ENCODE measurements at regions not wholly inside any gene's neighbourhood (a gene's known extent, or its start where the extent isn't known, plus 50 kb on each side); places are given as distances from the start of the nearest gene placed in this dataset.
A peak's percentile ranks its signal among the peaks of the same experiment; 100 is the strongest.
"Not testable (repeated sequence)": the region's sequence is repeated elsewhere in the genome, so short reads cannot be mapped to it uniquely, and the experiment has no call there.

DNA sequence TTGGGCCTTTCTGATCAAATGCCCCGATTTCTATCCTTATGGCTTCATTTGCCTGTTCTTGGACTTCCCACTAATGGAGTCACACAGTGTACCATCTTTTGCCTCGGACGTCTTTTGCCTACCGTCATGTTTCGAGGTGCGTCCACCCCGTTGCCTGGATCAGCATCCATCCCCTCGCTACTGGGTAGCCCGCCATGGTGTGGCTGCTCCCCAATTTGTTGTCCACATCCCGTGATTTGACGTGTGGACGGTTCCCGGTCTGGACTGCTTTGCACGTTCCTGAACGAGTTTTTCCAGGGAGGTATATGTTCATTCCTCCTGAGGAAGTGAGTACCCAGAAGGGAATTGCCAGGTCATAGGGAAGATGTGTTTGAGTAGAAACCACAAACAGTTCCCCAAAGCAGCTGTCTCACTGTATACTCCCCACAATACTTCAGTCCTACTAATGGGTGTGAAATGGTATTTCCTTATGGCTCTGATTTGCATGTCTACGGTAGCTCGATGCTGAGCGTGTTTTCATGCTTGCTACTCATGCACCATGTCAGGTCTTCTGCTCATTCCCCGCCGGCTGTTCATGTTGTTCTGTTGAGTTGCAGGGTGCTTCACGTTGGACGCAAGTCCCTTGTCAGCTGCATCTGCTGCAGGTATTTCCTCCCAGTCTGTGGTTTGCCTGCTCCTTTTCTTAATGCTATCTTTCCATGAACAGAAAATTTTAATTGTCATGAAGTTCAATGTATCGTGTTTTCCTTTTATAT is 86.8 kb upstream of the AFDN start:
- DNase-seq: peak in 1 of 42 donors; percentile 23
- intact Hi-C loops (cut with DNase I): no loop called here

DNA sequence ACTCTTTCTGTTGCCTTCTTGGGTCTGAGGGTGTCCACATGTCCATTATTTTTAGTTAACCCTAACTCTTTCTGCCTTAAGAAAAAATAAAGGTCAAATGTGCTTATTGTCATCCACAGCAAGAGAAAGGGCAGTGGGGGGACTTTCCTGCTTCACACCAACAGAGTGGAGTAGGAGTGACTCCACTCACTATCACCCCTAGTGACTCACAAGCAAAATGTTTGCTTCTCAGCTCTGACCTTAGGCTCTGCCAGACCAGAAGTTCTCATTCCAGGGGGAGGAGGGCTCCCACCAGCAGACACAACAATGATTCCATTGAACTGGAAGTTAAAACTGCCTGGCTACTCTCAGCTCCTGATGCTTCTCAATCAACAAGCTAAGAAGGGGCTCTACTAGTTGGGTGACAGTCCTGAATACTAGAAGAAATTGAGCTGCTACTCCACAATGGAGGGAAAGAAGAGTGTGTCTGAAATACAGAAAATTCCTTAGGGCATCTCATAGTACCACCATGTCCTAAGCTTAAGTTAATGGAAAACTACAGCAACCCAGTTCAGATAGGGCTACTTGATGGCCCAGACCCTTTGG is 83.9 kb upstream of the AFDN start:
- intact Hi-C loops (cut with DNase I): no loop called here
- DNase-seq: peak in 6 of 42 donors; percentile 19 to 40 (median 26)

DNA sequence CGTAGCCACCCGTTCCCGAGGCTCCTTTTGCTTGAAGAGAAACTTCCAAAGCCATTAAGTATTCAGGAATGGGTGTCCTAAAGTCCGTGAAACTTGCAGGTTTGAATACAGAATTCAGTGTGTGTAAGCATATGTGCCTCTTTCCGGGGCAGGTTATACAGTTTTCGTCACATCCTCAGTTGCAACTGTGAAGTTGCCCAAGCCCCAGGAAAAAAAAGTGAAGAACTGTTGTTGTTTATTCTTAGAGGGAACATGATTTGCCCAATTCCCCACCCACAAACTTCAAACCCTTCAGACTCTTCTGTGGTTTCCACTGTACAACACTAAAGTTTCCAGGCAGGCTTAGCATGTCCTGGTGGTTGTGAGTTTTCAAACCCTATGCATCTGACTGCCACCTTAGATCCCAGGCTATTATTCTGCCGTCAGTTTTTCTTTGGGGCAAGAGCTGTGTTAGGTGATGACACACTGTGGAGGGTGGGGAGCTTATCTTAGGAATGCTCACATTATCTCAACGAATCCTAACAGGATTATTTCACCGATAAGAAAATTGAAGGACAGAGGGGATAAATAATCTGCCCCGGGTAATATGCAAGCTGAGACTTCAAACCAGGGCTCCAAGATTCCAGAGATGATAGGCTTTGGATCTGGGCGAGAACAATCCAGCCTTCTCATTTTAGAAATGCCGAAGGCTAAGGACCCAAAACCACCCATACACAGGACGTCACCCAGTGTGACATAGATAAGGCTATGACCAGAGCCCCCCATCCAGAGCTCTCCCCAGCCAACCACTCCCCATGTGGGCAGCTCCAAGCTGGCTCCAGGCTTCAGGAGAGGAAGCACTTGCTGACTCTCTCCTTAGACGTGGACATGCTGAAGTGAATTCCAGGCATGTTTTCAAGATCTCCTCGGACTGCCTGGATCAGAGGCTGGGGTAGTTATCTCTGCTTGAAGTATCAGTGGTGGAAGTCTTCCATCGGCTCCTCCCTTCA is 81.7 kb upstream of the AFDN start:
- DNase-seq: no peak
- intact Hi-C loops (cut with DNase I): no loop called here

DNA sequence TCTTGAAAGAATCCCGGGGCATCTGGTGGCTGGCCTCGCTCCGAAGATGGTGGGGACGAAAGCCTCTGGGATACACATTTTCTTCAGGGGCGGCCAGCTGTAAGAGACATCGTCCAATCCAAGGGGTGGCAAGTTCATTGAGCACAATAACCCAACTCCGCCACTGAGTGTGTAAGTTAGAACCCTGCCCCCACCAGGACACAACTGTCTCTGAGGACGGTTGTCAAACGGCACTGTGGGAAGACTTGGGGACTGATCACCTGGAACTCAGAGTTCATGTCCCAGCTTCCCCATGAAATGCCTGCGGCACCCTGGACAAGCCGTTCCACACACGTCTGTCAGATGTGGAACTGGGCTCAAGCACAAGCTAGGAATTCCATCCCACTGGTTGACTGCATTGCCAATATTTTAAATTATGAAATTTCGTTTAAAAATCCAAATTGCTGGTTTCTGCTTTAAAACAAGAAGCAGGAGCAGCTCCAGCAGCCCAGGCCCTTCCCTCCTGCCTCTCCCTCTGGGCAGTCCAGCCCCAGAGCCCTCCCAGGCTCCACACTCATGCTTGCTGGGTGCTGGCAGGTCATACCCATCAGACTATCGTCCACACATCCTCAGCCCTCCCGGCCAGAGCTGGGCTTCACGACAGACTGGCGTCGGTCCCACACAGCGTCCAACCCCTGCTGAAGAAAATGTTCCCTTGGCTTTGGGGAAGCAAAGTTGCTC is 80.9 kb upstream of the AFDN start:
- intact Hi-C loops (cut with DNase I): no loop called here
- DNase-seq: peak in 5 of 42 donors; percentile 31 to 45 (median 36)

DNA sequence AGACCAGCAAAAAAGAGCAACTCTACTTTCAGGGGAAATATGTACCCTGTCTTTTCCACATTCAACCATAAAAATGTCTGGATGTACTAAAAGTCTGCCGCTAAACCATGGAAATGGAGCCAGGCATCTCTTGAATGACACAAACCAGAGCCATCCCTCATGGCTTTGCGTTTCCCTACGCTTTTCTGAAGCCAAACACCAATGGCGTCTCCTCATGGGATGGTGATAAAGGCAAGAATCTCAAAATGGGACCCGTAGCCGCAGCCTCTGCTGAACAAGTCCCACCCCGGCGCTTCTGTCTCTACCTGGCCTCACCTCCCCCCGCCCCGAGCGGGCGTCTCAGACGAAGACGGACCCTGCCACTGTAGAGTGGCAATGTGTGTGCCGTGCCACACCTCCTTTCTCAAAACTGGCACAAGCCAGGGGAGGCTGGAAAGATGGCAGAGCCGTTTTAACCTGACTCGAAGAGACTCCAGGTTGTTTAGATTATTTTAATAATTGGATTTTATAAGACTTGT is 80.3 kb upstream of the AFDN start:
- DNase-seq: peak in 2 of 42 donors; percentile 13 to 23
- intact Hi-C loops (cut with DNase I): no loop called here

DNA sequence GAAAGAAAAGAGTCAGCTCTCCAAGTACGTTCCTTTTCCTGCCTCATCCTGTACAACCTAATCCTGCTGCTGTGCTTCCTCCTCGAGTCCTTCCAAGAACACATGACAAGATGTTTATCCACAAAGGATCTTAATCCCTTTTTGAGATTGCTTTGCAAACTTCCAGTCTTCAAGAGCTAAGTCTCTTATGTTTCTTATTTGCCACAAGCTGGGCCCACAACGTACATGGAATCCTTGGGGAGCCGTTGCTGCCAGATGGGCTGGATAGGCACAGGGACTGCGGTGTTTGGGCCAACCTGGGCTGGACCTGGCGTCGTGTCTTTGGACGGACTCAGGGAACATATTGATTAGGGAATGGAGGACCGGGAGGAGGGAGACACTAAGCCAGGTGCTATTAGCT is 79.7 kb upstream of the AFDN start:
- DNase-seq: peak in 2 of 42 donors; percentile 3 to 13
- intact Hi-C loops (cut with DNase I): no loop called here

DNA sequence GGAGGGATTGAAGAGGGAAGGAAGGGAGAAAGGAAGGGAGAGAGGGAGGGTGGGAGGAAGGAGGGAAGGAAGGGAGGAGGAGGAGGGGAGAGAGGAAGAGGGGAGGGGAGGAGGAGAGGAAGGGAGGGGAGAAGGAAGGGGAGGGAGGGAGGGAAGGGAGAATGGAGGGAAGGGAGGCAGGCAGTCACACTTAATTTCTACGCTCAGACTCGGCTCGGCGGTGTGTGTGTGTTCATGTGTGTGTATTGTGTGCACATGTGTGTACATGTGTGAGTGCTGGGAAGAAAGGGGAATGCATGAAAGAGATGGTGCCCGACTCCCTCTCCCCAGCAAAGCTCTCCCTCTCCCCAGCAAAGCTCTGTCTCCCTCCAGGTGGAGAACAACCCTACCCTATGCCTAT is 79.1 kb upstream of the AFDN start:
- peak in 1 of 42 donors; percentile 2 for DNase-seq
- intact Hi-C loops (cut with DNase I): no loop called here

DNA sequence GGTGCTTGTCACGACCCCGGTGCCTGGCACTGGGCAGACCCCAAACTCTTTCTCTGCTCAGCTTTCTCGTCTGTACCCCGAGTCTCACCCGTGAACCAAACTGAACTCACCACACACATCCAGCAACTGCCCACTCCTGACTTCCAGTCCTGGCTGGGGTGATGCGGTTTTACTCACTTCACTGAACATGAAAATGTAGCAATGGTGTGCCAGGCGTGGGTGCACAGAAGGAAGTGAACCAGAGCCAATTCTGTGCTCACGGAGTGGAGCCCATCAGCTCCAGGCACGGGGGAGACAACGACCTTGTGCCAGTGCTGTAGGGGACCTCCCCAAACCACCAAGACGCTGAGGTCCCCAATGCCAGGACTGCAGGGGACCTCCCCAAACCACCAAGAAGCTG is 78.7 kb upstream of the AFDN start:
- intact Hi-C loops (cut with DNase I): no loop called here
- DNase-seq: peak in 3 of 42 donors; percentile 3 to 16 (median 10)

DNA sequence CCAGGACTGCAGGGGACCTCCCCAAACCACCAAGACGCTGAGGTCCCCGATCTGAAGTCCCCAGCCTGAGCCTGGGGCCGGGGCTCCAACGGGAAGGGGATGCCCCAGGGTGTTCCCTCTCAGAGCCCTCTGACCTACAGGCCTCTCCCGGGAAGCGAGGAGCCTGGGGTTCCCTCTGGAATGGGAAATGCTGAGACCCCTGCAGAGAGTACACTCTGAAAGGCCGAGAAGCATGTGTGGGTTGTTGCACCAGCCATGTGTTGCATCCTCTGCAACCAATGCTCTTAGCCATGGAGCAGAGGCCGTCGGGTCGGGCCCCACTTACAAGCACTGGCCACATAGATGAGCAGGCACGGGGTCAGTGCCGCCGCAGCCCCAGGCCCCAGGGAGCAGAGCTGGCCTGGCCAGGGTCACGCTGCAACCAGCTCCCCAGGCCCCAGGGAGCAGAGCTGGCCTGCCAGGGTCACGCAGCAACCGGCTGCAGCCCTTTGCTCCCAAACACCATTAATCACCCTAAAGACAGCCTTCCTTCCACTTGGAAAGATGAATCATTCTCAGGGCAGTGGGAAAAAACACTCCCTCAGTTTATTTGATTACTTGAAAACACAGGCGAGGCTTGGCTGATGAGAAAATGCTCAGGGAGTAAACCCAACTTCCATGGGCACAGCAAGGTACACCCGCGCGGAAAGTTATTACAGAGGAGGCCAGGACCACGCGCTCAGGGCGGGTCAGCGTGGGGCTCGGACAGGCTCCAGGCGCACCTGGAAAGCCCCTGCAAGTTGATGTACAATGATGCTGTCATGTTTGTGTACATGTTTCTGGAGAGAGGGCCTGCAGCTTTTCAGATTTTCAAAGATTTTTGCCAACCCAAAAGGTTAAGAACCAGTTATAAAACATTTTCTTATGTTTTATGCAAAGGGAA is 78.0 kb upstream of the AFDN start:
- intact Hi-C loops (cut with DNase I): no loop called here
- peak in 3 of 42 donors; percentile 3 to 23 (median 10) for DNase-seq

DNA sequence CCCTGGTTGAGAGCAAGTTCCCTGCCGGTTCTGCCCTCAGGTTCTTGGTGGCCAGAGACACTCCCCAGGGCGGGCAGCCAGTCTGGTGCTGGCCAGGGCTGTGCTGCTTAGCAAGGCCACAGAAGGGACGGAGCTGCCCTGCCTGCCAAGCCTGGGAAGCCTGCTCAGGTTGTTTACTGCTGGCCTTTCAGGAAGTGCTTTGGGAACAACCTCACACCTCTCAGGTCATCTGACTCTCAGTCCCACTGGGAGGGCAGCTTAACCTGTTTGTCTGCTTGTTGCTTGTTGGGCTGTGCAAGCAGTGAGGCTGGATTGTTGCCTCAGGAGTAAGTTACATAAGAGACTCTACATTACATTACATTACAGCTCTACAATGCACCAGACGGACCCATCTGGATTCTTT is 75.8 kb upstream of the AFDN start:
- intact Hi-C loops (cut with DNase I): no loop called here
- peak in 26 of 42 donors; percentile 8 to 68 (median 38) for DNase-seq

DNA sequence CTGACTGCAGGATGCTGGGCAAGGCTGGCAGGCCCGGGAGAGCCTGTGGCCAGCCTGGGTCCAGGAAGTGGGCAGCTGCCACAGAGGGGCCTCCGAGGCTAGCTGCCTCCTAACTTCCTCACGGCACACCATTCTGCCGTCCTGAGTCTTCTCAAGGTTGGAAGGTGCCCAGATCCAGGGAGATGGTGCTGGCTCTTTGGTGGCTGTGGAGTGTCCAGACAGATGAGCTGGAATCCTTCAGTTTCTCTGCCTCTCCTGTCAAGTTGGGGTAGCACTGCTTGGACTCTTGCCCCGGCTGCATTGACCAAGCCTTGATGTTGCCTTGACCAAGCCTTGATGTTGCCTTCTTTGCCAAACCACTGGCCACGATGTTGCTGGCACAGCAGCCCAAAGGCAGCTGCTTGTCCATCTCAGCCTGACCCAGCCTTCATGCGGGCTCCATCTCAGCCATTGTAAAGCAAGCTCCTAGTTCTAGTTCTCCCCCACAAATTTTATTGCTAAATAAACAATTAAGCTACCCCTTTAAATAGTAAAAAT is 75.1 kb upstream of the AFDN start:
- intact Hi-C loops (cut with DNase I): no loop called here
- DNase-seq: peak in 2 of 42 donors; percentile 24 to 34

DNA sequence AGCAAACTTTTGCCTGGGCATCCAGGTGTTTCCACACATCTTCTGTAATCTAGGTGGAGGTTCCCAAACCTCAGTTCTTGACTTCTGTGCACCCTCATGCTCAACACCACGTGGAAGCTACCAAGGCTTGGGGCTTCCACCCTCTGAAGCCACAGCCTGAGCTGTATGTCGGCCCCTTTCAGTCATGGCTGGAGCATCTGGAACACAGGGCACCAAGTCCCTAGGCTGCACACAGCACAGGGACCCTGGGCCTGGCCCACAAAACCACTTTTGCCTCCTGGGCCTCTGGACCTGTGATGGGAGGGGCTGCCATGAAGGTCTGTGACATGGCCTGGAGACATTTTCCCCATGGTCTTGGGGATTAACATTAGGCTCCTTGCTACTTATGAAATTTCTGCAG is 73.4 kb upstream of the AFDN start:
- intact Hi-C loops (cut with DNase I): not testable (repeated sequence)
- peak in 1 of 42 donors; percentile 1 for DNase-seq

DNA sequence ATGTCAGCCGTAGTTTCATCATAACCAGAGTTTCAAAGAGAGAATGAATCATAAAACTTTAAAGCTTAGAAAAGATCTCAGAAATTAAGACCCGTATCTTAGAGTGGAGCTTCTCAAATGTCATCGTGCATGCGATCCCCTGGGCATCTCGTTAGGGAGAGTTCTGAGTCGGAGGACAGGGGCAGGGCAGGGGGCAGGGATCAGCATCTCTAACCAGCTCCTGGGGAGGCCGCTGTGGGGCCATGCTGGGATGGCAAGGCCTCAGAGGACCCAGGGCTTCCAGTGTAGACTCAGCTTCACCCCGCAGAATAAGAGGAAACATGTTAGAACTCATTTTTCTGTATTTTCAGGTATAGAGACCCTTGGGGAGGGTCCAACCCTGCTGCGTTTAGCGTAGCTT is 72.0 kb upstream of the AFDN start:
- DNase-seq: no peak
- intact Hi-C loops (cut with DNase I): no loop called here

DNA sequence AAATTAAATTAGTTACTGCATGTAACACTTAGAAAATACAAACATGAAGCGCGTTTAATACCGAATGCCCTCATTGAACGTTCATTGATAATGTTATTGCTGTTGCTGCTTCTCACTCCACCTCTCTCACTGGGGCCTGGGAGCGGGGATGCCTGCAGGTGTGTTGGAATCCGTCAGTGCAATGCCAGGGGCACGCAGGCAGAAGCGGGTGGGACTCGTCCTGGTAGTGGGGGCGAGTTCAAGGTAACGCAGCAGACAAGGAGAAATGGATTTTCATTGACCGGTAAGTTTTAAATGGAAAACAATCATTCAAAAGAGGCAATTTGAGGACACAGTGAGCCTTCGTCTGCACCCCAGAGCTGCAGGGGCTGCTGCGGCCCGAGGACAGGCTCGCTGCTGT is 71.2 kb upstream of the AFDN start:
- DNase-seq: peak in 1 of 42 donors; percentile 27

DNA sequence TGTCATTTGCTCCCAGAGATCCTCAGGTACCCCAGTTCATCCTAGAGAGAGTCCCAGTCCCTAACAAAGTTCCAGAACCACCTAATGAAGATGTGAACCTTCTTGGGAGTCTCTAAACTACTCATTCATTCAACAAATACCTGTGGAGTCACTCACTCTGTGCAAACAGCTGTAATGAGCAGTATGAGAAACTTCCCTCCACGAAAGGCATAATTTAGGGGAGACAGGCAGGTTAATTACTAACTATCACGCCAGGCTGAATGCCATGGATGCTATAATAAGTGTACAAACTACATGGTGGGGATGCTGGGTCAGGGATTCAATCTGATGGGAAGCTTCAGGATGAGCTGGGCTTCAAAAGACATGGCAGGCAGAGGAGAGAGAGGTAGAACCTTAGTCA is 70.1 kb upstream of the AFDN start:
- DNase-seq: no peak
- intact Hi-C loops (cut with DNase I): no loop called here

More for the DNA sequence above, 71.2 kb upstream of the AFDN start:
- intact Hi-C loops (cut with DNase I): no loop called here

DNA sequence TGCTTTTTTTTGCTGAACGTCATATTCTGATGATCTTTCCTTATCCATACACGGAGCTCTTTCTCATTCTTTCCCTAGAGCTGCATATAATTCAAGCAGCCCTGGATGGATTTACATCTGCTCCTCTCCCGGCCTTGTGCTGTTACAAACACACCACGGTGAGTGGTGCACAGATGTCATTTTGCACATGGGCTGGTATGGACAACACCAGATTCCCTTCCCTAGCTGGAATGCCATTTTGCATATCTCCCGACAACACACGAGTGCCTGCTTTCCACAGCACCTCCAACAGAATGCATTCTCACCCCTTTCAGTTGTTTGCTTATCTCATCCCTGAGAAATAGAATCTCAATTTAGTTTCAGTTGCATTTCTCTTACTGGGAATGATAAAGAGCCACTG is 69.5 kb upstream of the AFDN start:
- peak in 1 of 42 donors; percentile 5 for DNase-seq
- intact Hi-C loops (cut with DNase I): no loop called here

DNA sequence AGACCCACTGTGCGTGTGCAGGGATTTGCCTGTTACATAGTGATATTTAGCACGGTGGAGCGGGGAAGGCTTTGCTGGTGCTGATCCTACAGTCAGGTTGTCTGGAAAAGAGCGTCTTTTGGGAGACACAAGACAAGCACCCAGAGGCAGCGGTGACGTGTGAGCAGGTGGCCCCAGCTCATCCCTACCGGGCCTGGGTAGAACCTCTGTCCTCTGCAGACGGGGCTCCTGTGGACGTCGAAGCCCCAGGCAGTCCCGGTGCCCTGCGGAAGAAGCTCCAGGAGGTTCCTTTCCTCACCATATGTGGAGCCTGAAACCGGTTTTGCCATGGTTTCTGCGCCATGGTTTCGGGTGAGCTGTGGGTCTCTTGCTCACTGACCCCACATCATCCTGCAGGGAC is 68.9 kb upstream of the AFDN start:
- intact Hi-C loops (cut with DNase I): no loop called here
- DNase-seq: no peak

Data from head of caudate nucleus (tissue), 42 donors.